ENCODE measurements at regions not wholly inside any gene's neighbourhood (a gene's known extent, or its start where the extent isn't known, plus 50 kb on each side); places are given as distances from the start of the nearest gene placed in this dataset.
A peak's percentile ranks its signal among the peaks of the same experiment; 100 is the strongest.

DNA sequence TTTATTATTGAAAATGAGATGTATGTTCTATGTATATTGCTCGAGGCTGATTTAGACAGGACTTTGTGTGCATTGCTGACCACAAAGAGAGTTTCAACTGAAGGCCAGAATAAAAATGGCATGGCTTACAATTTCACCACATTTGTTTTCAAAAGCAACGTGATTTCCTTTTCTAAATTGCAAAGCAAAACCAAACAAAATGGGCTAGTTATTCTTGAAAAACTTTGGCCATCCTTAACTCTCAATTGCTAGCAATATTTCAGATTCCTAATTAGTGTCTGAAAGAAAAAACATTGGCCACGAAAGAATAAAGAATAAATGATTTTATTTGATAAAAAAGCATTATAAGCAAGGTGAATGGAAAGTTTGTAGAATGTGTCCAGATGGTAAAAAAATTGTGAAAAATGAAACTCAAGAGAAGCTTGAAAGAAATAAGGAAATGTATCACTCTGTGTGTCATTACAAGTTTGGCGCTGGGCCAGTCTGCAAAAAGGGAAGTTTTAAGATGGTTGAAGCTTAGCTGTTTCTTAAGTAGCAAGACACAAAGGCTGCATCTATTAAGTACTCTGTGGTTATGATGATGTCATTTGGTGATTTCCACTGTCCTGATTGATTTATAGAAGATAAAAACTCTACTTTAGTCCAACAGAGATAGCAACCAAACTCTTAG, 89.2 kb upstream of the PRLR start:
- DNase-seq: peak; percentile 35

DNA sequence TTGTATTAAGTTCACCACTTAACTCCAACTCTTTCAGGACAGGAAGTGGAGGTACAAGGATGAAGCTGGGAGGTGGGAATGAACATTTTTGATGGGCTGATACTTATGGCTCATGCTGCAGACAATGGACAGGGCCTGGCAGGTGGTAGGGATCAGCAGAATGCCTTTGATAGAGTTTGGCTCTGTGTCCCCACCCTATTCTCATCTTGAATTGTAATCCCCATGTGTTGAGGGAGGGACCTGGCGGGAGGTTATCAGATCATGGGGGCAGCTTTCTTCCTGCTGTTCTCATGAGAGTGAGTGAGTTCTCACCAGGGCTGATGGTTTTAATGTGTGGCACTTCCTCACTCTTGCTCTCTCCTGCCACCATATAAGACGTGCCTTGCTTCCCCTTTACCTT, 87.3 kb upstream of the PRLR start:
- DNase-seq: no peak

DNA sequence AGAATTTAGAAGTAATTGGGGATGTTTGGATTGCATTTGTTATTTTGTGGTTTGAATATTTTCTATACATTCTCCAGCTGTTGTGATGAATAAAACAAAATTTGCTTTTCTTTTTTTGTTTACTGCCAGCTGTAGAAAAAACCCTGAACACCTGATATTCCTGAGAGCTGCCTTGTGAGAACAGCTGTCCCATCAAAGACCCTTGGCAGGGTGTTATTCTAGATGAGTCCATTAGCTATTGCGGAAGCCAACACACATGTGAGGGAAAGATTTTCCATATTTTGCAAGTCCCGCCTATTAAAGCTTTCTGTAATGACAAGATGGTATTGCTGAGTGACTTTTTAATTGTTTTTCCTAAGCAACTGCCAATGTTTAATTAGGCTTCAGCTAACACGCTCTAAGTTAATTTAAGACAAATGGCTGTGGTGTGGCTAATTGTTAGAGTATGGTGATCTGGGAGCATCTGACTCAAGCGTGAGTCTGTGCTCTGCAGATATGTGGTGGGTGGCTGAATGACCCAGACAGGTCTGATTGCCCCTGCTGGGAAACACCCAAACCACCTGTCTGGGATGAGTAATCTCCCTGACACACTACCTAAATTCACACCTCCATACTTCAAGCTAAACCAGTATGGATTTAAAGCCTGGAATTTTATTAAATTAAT, 86.5 kb upstream of the PRLR start:
- no peak for DNase-seq

DNA sequence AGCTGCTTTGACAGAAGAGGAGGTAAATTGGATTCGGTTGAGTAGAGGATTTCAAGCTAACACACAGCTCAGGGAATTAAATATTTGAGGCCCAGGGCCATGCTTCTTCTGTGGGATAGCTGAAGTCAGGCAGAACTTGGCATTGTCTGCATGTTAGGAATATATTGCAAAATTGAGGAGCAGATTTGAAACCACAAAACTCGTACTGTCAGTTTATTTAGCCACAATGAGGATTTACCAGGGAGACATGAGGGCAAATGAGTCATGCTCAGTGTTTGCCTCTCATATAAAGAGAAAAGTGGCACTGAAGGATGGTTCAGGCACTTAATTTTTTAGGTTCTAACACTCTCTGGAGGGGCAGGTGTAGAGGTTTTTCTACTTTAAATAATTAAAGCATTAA, 83.0 kb upstream of the PRLR start:
- DNase-seq: no peak

DNA sequence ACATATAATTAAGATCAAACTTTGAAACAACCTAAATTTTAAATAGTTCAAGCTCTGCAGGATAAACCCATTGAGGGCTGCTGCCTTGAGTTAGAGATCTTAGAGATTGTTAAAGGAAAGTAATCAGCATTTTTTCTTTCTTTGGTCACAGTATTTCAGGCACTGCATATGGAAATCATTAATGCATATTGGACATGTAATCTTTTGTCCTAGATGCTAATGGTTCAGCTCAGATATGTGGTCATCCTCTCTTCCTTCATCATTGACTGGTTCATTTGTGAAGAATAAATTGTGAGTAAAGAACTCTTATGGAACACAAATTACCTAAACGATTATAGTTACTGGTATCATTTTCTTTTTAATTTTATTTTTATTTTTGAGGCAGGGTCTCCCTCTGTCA, 82.0 kb upstream of the PRLR start:
- no peak for DNase-seq

DNA sequence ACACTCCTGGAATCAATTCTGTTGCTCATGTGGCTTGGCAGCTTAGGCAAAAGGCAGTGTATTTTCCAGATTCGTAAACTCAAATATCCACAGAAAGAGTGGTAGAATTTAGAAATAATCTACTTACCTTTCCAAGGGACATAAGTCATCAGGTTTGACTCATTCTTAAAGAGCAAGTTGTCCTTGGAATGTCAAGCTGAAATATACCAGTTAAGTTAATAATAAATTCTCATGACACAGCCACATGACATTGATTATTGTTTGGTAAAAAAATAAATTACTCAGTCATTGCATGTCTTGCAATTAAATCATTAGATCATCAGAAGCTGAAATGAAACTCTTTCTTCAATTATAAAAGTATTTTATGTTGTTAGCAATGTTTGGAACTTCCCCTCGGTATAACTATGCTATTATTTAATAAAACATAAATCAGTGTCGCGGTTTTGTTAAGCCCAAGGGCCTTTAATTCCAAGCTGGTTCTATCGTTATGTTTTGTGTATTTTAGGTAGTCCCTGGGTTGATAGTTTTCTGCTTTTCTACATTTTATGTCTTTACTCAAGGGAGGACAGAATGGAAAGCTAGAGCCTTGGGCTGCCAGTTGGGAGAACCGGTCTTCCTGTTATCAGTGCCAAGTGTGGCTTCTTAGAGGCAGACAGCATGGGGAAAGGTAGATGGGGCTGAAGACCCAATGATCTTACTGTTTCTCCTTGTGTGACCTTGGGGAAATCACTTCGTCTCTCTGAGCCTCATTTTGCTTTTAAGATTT, 79.3 kb upstream of the PRLR start:
- no peak for DNase-seq

DNA sequence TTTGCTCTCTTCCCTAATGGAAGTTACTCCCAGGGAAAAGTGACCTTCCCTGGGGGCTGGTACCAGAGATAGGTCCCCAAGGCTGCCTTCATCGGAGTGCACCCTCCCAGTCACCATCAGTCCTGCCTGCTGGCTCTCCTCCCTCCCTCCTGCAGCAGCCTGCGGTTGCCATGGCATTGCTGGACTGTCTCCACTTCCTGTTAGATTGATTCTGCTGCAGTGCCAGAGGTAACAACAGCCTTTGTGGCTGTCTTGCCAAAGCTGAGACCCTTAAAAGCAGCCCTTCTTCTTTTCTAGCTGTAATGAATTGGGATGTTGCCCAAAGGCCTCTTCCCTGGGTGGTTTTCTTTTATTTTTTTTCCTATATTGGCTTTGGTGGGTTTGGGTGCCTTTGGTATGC, 78.1 kb upstream of the PRLR start:
- DNase-seq: no peak

DNA sequence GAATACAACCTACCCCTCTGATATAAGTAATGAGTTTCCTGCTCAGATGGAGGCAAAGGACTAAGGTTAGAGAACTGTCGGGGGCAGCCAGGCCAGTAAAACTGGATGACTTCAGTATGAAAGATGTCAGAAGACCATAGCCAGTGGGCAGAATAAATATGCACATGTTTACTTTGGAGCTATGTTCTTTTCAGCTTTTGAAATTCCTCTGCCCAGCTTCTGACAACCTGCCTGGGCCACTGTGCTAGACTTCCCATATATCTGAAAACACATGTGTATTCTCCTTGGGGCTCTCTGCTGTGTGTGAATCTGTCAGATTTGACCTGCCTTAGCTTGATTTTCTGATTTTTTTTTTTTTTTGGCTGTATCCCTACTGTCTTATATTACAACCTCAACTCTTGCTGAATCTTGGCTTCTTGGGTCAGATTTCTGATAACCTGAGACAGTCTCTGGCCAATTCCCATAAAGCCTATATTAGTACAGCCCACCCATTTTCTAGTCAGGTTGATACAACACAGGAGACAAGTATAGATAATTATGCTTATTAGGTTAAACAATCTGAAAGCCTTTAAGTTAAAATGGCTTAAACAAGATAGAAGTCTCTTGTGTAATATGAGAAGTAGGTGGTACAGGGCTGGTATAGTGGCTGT, 76.6 kb upstream of the PRLR start:
- no peak for DNase-seq

DNA sequence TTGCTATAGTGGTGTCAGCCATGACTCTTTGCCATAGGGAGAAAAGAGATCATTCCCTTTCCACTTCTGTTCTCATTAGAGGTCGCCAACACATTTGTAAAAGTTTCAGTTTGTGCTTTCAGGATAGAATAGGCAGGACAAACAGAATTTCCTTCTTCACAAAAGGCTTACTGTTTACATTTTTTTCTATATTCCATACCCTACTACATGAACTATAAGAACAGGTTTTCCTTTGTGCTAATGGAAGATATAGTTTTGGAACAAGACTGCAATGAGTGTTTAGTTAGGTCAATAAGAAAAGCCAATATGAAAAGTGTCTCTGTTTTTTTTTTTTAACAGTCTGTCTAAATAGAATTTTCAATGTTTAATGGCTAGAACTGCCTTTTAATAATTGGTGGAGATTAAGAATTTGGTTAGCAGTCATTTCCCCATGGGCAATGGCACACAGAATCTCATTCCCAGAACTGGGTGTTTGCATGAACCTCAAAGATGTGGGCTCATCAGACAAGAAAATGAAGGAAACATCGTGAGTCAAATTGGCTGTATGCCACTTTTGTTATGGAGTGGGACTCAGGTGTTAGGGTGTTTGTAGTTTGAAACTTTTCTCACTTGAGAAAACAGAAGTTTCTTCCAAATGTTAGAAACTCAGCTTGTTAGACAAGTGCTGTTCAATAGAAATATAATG, 75.2 kb upstream of the PRLR start:
- no peak for DNase-seq

DNA sequence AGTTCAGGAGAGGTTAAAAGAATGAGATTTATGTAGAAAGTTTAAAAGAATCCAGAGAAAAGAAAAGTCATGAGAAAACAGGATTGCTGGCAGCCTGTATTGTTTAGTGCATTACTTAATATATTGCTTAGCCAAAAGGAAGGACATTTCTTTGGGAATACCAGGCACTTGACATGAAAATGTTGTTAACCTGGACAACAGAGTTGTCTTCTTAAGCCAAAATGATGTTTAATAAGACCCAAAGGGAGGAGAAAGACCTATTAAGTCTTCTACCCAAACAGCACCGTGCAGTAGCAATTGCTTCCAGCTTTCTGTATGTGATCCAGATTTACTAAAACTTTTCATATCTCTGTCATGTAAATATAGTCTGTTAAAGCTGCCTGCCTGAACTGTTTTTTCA, 74.0 kb upstream of the PRLR start:
- peak; percentile 56 for DNase-seq

DNA sequence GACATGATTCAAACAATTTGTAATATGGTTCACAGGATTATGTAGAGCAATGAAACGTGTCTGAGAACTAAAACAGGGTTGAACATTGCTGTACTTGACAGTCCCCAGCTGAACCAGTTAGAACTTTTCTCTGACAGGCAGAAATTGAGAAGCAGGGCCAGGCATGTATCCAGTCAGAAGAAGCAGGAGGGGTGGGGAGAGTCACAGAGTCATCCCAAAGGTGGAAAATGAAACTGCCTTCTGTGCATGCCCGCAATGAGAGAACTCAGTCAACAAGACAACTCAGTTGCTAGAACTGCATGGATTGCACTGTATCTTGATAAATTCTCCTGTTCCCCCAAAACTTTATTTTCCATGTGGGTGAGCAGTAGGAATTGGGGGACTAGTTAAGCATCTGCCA, 72.9 kb upstream of the PRLR start:
- no peak for DNase-seq

DNA sequence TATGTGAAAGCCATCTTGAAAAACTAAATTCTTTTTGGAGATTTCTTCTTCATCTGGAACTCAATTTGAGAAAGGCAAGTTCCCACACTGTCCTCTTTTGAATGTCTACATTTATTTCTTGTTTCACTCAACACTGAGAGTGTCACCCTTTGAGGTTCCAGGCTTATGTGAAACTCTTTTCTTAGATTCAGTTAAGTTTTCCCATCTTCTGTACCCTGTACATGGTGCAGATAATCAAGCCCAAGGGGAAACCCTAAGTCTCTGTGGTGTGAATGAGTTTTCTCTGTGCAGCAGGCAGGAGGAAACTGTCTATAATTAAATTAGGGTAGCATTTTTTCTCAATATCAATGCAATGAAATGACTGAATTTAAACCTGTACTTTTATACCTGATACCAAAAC, 72.3 kb upstream of the PRLR start:
- DNase-seq: no peak

DNA sequence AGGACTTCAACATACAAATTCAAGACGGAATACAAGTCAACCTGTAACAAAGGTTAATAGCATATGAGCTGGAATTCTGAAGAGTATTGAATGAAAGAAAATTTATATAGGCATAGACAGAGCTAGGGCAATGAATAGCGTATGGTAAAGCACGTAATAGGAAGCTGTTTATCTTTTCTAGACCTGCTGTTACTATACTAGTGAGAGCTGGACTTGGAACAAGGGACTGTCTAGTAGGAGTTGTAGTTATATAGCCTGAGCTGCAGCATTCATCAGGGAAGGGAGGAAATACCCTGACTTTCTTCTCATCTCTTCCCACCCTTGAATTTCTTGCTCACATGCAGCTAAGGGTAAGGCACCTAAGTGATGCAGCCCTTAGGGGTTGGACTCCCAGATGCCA, 67.5 kb upstream of the PRLR start:
- no peak for DNase-seq

DNA sequence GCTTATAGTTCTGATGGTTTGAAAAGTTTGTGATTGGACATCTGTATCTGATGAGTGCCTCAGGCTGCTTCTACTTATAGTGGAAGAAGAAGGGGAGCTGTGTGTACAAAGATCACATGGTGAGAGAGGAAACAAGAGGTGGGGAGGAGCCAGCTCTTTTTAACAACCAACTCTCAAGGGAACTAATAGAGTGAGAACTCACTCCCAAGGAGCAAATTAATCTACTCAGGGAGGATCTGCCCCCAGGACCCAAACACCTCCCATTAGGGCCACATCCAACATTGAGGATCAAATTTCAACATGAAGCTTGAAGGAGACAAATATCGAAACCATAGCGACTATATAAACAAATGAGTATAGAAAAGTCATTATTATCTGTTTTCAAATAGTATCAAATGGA, 64.7 kb upstream of the PRLR start:
- no peak for DNase-seq

DNA sequence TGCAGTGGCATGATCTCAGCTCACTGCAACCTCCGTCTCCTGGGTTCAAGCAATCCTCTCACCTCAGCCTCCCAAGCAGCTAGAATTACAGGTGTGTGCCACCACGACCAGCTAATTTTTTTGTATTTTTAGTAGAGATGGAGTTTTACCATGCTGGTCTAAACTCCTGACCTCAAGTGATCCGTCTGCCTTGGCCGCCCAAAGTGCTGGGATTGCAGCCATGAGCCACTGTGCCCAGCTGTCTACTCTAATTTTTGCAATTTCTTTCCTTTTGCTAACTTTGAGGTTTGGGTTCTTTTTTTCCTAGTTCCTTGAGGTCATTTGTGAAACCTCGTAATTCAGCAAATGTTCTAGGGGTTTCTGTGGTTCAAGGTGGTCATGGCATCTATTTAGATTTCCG, 63.7 kb upstream of the PRLR start:
- no peak for DNase-seq

DNA sequence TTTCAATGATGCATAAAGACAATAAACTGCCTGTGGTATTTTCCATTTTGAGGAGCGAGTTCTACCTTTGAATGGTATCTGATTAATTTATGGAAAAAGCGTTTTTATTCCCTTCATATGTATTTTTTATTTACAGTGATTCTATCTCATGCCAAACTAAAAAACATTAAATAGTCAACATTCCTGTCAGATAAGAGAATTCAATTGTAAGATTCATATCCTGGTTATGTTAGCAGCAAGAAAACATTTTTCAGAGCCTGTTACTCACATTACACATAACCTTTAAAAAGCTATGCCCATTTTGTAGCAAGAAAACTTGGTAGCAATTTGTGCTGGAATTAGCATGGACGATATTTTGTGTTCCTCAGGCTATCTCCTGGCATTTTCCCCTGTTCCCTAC, 55.1 kb upstream of the PRLR start:
- no peak for DNase-seq

DNA sequence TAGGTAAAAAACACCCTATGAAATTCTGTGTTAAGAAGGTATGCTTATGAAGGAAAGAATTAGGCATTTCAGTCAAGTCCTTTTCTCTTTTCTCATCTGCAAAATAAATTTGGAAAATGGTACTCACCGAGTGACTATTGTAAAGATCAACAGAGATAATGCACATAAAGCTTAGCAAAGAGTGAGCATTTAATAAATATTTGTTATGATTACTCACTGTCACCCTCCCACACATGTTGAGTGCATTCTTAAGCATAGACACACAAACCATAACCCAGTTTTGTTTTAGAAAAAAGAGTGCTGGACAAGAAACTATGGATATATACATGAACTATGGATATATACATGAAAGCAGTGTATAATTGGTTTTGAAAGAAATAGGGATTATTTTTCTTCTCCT, 54.7 kb upstream of the PRLR start:
- DNase-seq: no peak

DNA sequence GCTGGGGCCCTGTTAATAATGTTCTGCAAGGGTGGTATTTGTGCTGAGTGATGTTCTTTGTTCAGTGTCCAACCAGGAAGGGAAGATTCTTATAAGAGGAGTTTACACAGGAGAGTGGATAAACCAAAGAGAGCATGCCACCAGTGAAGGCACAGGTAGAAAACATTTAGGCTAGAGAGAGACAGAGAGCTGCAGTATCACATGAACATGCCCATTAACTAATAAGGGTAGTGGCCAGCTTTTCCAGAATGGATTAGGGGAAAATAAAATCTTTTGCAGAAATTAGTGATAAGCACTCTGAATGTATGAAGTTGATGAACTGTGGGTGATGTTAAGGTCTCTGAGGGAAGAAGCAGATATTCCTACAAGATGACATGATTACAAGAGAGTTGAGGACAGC, 54.1 kb upstream of the PRLR start:
- DNase-seq: no peak

DNA sequence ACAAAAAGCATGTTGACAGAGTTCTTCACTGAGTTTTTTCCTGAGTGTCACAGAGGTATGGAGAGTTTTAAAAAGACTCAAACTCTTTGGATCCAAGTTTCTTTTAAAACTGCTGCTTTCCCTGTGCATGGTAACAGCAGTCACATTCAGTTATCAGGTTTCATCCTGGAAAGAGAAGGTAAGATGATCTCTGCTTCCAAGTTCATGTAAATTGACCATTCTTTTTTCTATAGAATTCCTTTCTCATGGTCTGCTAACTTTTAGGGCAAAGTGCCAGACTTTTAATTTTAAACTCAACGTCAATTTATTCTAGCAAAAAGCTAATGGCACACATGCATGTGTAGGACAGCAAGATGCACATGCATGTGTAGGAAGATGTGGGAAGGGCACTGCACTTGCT, 52.5 kb upstream of the PRLR start:
- DNase-seq: no peak

DNA sequence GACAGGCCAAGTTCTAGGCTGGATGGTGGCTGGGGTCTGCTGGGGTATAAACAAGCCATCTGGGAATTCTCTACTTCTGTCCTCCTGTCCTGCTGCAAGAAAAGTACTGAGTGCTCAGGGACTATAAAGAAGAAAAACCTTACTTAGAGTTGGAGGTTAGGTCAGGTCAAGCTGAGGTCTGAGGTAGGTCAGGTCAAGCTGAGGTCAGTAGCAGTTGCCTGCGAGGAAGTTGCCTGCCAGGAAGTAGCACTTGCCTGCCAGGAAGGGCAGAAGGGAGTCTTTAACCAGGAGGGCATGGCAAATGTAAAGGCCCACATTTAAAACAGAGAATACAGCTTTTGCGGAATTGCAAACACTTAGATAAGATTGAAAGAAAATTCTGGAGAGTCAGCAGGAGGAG, 51.3 kb upstream of the PRLR start:
- no peak for DNase-seq
